A673 (cell line): ENCODE measurements at regions not wholly inside any gene's neighbourhood (a gene's known extent, or its start where the extent isn't known, plus 50 kb on each side); places are given as distances from the start of the nearest gene placed in this dataset.

Experiments used
- BruUV-seq: library from RNA; stranded (reverse); fragments of 400-500 nt; replicated peaks from 2 replicates; lab custom pipeline; 2021; lab: Mats Ljungman, UMichigan
- CTCF ChIA-PET: fragments of 300-600 bp; sonication (Branson Sonifier 250); formaldehyde crosslinking; loops from one replicate; lab custom pipeline; 2022; ENCODE audit warnings: antibody characterized with exemption; lab: Charles Lee
- POLR2A ChIA-PET: fragments of 300-600 bp; sonication (Branson Sonifier 250); formaldehyde crosslinking; loops from one replicate; lab custom pipeline; 2022; ENCODE audit warnings: antibody characterized with exemption; ENCODE audit not compliant: low non-redundant PET; lab: Charles Lee
- DNase-seq: peaks from one replicate; pipeline ENCODE4 v3.0.0-alpha.2; 2015; ENCODE audit warnings: low spot score
- H3K27ac ChIP-seq: fragments of 200-600 bp; sonication (generic); 2 replicates; pipeline ENCODE4 v1.5.1; 2016; ENCODE audit warnings: mixed run types, low read depth, mild to moderate bottlenecking, mixed read lengths, antibody characterized with exemption, low read length; ENCODE audit not compliant: poor library complexity, severe bottlenecking
- H3K27me3 ChIP-seq: fragments of 200-600 bp; sonication (generic); replicated peaks from 2 replicates; pipeline ENCODE4 v1.6.1; 2017; ENCODE audit warnings: mixed run types, low read depth, mild to moderate bottlenecking, mixed read lengths, antibody characterized with exemption, low read length; ENCODE audit not compliant: insufficient read depth, poor library complexity
- H3K36me3 ChIP-seq: fragments of 200-600 bp; sonication (generic); 2 replicates; pipeline ENCODE4 v1.6.1; 2016; ENCODE audit warnings: mixed run types, mild to moderate bottlenecking, mixed read lengths, antibody characterized with exemption, low read length; ENCODE audit not compliant: insufficient read depth, poor library complexity, severe bottlenecking
- H3K4me1 ChIP-seq: fragments of 200-600 bp; sonication (generic); 2 replicates; pipeline ENCODE4 v1.6.1; 2017; ENCODE audit warnings: mixed run types, mild to moderate bottlenecking, mixed read lengths, antibody characterized with exemption, low read length; ENCODE audit not compliant: insufficient read depth, poor library complexity, severe bottlenecking
- H3K4me3 ChIP-seq: fragments of 200-600 bp; sonication (generic); 2 replicates; pipeline ENCODE4 v1.5.1; 2016; ENCODE audit warnings: low read depth, mixed run types, mild to moderate bottlenecking, mixed read lengths, low read length; ENCODE audit not compliant: poor library complexity, severe bottlenecking
- H3K9me3 ChIP-seq: fragments of 200-600 bp; sonication (generic); 2 replicates; pipeline ENCODE4 v1.6.1; 2016; ENCODE audit warnings: mixed run types, low read depth, mild to moderate bottlenecking, mixed read lengths, antibody characterized with exemption, low read length; ENCODE audit not compliant: poor library complexity, severe bottlenecking
- EZH2 ChIP-seq: fragments of 200-600 bp; sonication (generic); IDR thresholded peaks from 2 replicates; pipeline ENCODE4 v1.6.1; 2017; ENCODE audit warnings: borderline replicate concordance, low read depth, mild to moderate bottlenecking, mixed read lengths, antibody characterized with exemption, low read length; ENCODE audit not compliant: poor library complexity, severe bottlenecking
- intact Hi-C: fragments of 100-400 bp; cut with micrococcal nuclease; formaldehyde crosslinking; loops from one replicate; pipeline ENCODE4 v1.10.0; 2022; ENCODE audit not compliant: unreplicated experiment
- TF ChIP-seq, protein P1 (sequence below): fragments of 300-800, 200-600 bp; sonication (generic); conservative IDR thresholded peaks from 2 replicates; pipeline ENCODE4 v1.5.1; 2017; ENCODE audit warnings: low read depth, mild to moderate bottlenecking, antibody characterized with exemption, low read length, moderate library complexity, mixed read lengths

DNA sequence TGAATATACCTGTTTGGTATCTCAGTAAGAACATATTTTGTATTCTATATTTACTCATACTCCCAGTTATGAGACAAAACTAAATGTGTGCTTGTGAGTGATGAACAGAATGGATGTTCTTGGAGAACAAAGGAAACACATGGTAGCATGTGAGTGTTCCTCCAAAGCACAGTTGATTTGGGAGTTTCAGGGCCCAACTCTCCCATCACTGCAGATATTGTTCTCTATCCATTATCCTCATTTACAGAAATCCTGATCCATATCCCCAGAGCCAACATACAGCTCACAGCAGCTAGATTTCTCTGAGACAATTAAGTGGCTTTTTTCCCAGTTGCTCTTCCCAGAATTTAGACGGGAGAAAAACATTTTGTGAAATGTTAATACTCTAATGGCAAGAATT lies 75.6 kb upstream of the MAPRE2 start:
- H3K4me1 ChIP-seq, result no peaks in the 10 kb centered on the region
- BruUV-seq, result no TSS peak
- H3K27ac ChIP-seq, result no peak overlapping the region
- H3K36me3 ChIP-seq, result no peaks in the 10 kb centered on the region
- no peak for DNase-seq
- ChIA-PET POLR2A (no interaction called here), CTCF (no interaction called here)
- TF ChIP-seq EZH2, result no peak
- TF ChIP-seq, protein P1, sequence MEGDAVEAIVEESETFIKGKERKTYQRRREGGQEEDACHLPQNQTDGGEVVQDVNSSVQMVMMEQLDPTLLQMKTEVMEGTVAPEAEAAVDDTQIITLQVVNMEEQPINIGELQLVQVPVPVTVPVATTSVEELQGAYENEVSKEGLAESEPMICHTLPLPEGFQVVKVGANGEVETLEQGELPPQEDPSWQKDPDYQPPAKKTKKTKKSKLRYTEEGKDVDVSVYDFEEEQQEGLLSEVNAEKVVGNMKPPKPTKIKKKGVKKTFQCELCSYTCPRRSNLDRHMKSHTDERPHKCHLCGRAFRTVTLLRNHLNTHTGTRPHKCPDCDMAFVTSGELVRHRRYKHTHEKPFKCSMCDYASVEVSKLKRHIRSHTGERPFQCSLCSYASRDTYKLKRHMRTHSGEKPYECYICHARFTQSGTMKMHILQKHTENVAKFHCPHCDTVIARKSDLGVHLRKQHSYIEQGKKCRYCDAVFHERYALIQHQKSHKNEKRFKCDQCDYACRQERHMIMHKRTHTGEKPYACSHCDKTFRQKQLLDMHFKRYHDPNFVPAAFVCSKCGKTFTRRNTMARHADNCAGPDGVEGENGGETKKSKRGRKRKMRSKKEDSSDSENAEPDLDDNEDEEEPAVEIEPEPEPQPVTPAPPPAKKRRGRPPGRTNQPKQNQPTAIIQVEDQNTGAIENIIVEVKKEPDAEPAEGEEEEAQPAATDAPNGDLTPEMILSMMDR, result no peak
- intact Hi-C loops, result no loop called here
- H3K27me3 ChIP-seq, result peaks cover 4% of the 10 kb centered on the region
- no peak overlapping the region for H3K4me3 ChIP-seq
- no peaks in the 10 kb centered on the region for H3K9me3 ChIP-seq

DNA sequence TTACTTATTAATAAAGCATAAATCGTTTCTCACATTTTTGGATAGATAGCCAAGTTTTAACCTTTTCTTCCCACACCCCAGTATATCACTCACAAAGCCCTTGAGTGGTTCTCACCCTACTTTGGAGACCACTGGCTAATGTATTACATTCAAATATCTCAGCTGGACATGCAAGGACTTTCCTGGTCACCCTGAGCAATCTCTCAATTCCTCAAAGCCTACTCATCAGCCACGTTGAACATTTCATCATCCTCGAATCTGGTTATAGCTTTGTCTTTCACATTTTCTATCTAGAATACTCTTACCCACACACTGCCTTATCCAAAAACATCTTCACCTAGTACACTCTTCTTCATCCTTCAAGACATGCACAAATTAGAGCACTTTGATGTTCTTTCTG lies 71.1 kb upstream of the MAPRE2 start:
- Histone ChIP-seq H3K27me3 (peaks cover 28% of the 10 kb centered on the region), H3K4me3 (no peak overlapping the region), H3K9me3 (no peaks in the 10 kb centered on the region), H3K36me3 (no peaks in the 10 kb centered on the region), H3K27ac (no peak overlapping the region), H3K4me1 (no peaks in the 10 kb centered on the region)
- intact Hi-C loops, result no loop called here
- ChIA-PET POLR2A (no interaction called here), CTCF (no interaction called here)
- BruUV-seq, result no TSS peak
- no peak for DNase-seq
- TF ChIP-seq, protein P1, result no peak
- TF ChIP-seq EZH2, result no peak

DNA sequence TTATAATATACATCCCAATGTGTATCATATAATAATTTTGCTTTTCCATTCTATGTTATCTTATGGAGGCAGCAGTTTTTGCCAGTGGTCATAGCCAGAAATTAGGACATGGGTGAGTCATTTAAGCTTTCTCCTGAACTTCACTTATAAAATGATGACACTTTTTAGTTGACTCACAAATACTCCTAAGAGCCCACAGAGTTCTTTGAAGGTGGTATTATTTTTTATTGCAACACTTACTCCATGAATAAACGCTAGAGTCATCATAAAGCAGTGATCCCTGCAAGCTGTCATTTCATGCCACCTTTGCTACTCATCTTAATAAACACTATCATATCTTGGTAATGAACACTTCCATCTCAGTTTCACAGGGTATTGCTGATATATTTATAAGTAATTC lies 69.9 kb upstream of the MAPRE2 start:
- TF ChIP-seq, protein P1, result no peak
- TF ChIP-seq EZH2, result no peak
- no peak for DNase-seq
- no TSS peak for BruUV-seq
- ChIA-PET POLR2A (no interaction called here), CTCF (no interaction called here)
- no peak overlapping the region for H3K27ac ChIP-seq
- intact Hi-C loops, result no loop called here
- H3K27me3 ChIP-seq, result peaks cover 35% of the 10 kb centered on the region
- no peaks in the 10 kb centered on the region for H3K36me3 ChIP-seq
- H3K4me1 ChIP-seq, result no peaks in the 10 kb centered on the region
- no peak overlapping the region for H3K4me3 ChIP-seq
- H3K9me3 ChIP-seq, result no peaks in the 10 kb centered on the region
